Skin epidermis (tissue), 12 donors: ENCODE measurements at regions not wholly inside any gene's neighbourhood (a gene's known extent, or its start where the extent isn't known, plus 50 kb on each side); places are given as distances from the start of the nearest gene placed in this dataset.

Source experiments
- H3K27ac ChIP-seq, 21 experiments: fragments of 200-600 bp; sonication (generic) in 11 of 21; one replicate each; pipeline ENCODE4 v1.5.0; 2020; ENCODE audit warnings: mild to moderate bottlenecking in 3 of 21, inconsistent platforms in 2 of 21, moderate library complexity in 2 of 21
- H3K4me3 ChIP-seq, 7 experiments: fragments of 200-600 bp; sonication (generic) in 2 of 7; one replicate each; pipeline ENCODE4 v1.5.0; 2020; ENCODE audit warnings: inconsistent platforms in 2 of 7, mild to moderate bottlenecking in 2 of 7, moderate library complexity in 1 of 7

- Histone ChIP-seq H3K4me3 (no peak overlapping the region), H3K27ac (no peak overlapping the region)
Observed at GRCh38 chr9:82202808-82203207, 214.2 kb downstream of the SPATA31D1 start.

DNA sequence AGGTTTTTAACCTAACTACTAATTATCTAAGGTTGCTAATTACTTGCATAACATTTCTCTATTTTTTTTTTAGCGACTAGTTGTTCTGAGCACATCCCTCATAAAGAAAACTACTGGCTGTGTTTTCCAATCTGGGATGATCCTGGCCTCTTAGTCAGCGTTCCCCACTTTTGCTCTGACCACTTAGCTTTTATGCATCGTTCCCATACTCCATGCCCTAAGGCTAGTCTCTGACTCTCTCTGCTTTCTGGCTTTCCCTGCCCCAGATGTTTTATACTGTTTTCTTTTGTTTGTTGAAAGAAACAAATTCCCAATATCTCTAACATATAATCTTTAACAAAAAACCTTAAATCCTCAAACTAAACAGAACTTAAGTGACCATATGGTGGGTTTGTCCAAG is 217.9 kb downstream of the SPATA31D1 start:
- H3K4me3 ChIP-seq, result no peak overlapping the region
- H3K27ac ChIP-seq, result no peak overlapping the region

DNA sequence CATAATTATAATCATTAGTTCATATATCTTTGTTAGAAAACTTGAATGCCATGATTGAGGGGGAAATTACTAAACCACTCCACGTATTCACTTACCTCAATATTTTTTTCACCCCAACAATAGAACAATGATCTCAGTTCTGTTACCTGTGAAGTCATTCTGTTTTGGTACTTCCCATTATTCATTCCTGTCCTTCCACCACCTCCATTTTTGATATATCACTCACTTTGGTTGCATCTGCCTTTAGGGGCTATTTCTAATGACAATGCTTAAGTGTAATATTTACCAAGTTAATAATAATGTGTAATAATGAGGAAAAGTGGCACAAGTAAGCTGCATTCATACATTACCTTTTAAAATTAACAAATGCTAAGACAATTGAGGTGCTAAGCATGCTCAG is 218.4 kb downstream of the SPATA31D1 start:
- H3K4me3 ChIP-seq, result no peak overlapping the region
- H3K27ac ChIP-seq, result no peak overlapping the region

- no peak overlapping the region for H3K27ac ChIP-seq
- no peak overlapping the region for H3K4me3 ChIP-seq
Observed at GRCh38 chr9:82208741-82209450, 220.3 kb downstream of the SPATA31D1 start.

DNA sequence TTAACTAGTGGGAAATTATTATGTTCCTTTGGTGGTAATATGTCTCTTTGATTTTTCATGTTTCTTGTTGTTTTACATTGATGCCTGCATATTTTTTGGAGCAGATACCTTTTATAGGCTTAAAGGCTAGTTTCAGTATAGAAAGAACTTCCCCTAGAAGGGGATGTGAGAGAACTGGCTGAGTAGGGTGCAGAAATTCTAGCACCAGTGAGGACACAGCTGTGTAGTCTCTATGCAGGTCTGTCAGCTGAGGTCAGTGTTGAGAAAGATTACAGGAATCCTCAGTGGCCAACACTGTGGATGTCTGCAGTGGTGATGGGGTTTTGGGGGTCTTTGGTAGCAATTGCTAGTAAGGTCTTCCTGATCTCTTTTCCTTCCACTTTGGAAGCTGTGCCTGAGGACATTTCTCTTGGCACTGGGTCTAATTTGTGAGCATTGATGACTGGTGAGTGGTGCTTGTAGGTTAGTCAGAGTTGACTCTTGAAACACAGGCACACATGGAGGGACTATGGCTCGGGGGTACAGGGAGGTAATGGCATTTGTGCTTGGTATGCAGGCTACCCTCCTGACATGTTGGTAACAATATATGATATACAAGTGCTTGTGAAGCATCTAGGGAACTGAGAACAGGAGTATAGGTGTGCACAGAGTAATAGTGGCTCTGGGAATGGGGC is 221.4 kb downstream of the SPATA31D1 start:
- no peak overlapping the region for H3K27ac ChIP-seq

DNA sequence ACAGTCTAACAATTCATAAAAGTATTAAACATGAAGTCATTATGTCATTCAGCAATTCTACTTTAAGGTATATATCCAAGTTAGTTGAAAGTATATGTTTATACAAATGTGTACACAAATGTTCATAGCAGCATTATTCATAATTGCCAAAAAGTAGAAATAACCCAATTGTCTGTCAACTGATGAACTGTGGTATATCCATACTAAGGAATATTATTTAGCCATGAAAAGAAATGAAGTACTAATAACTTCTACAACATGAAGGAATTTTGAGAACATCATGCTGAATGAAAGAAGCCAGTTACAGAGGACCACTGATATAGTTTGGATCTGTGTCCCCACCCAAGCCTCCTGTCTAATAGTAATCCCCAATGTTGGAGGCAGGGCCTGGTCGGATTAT is 224.3 kb downstream of the SPATA31D1 start:
- no peak overlapping the region for H3K4me3 ChIP-seq
- no peak overlapping the region for H3K27ac ChIP-seq

More for the DNA sequence above, 221.4 kb downstream of the SPATA31D1 start:
- H3K4me3 ChIP-seq, result no peak overlapping the region

DNA sequence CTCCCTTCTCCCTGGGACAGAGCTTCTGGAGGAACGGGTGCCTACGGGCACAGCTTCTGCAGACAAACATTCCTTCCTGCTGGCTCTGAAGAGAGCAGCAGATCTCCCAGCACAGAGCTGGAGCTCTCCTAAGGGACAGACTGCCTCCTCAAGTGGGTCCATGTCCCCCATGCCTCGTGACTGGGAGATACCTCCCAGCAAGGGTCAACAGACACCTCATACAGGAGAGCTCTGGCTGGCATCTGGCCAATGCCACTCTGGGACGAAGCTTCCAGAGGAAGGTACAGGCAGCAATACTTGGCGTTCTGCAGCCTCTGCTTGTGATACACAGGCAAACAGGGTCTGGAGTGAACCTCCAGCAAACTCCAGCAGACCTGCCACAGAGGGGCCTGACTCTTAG is 227.9 kb downstream of the SPATA31D1 start:
- no peak overlapping the region for H3K27ac ChIP-seq
- H3K4me3 ChIP-seq, result no peak overlapping the region

DNA sequence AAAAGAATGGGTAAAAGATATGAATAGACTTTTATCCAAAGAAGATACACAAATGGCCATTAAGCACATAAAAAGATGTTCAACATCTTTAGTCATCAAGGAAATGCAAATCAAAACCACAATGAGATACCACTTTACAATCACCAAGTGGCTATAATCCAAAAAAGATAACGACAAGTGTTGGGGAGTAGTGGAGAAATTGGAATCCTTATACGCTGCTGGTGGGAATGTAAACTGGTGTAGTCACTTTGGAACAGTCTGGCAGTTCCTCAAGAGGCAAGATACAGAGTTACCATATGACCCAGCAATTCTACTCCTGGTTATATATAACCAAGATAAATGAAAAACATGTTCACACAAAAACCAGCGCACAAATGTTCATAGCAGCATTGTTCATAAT is 234.9 kb downstream of the SPATA31D1 start:
- no peak overlapping the region for H3K27ac ChIP-seq
- H3K4me3 ChIP-seq, result no peak overlapping the region

DNA sequence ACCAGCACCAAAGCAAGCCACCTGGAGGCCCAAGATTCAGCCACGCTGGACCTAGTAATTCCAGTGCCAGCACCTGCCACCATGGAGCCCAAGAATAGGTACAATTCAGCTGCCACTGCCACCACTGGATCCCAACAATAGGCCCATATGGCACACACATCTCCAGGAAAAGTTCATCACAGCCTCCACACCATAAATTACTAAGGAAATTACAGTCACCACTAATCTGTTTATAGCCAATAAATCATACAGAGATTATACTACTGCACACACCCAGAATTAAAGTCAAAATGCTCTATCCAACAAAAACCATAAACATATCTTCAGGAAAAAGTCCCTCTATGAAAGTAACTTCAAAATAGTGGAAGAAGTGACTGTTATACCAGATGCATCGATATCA is 242.8 kb downstream of the SPATA31D1 start:
- H3K4me3 ChIP-seq, result no peak overlapping the region
- no peak overlapping the region for H3K27ac ChIP-seq

DNA sequence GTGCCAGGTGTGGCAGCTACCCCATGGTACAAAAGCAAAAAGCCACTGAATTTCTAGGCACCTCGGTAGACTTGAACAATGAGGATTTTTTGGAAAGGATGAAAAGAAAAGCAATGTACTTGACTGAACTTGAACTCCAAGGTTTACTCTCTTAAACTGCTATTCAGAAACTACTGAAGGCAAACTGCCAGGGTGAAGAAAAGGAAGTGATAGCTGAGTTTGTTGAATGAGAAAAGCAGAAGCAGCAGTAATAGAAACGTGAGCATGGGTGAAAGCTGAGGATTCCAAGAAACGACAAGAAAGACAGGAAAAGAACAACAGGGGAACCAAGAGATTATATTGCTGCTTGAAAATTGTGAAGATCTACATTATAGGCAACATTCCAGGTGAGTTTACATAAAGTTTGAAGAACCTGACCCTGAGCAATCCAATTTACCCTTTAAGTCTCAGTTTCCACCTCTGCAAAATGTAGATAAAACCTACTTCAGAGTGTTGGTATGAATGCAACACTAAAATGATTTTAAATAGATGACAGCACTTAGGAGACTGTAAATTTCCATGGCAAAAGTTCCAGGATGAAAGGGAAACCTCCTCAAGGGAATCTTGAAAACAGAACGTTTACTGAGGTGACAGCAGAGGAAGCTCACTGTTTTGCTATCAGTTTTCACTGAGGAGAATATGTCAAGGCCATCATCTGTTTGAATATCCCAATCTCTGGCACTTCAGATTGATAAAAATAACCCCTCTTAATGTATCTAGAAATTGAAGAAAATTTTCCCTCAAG is 245.8 kb downstream of the SPATA31D1 start:
- Histone ChIP-seq H3K27ac (no peak overlapping the region), H3K4me3 (no peak overlapping the region)

DNA sequence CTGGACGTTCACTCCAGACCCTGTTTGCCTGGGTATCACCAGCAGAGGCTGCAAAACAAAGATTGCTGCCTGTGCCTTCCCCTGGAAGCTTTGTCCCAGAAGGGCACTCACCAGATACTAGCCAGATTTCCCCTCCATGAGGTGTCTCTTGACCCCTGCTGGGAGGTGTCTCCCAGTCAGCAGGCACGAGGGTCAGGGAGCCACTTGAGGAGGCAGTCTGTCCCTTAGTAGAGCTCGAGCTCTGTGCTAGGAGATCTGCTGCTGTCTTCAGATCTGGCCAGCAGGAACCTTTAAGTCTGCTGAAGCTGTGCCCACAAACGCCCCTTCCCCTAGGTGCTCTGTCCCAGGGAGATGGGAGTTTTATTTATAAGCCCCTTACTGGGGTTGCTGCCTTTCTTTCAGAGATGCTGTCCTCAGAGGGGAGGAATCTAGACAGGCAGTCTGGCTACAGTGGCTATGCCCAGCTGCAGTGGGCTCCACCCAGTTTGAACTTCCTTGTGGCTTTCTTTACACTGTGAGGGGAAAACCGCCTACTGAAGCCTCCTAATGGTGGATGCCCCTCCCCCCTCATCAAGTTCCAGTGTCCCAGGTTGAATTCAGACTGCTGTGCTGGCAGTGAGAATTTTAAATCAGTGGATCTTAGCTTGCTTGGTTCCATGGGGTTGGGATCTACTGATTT is 253.9 kb downstream of the SPATA31D1 start:
- no peak overlapping the region for H3K4me3 ChIP-seq
- H3K27ac ChIP-seq, result no peak overlapping the region

GRCh38 chr9:82247318-82247717 is 258.7 kb downstream of the SPATA31D1 start:
- Histone ChIP-seq H3K4me3 (no peak overlapping the region), H3K27ac (no peak overlapping the region)

DNA sequence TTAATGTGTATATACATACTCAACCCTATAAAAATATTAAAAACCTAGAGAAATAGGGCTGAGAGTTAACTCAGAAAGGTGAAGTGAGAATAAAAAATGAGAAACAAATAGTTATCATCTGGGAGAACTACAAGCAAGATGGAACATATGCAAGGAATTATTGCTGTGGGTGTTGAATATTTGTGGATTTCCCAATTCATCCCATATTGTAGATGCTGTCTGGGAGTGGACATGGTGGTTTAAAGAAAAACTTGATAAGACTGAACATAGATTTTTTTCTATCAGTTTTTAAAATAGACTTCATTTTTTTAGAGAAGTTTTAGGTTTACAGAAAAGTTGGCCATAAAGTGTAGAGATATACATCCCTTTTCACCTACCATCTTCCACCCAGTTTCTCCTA is 263.5 kb downstream of the SPATA31D1 start:
- no peak overlapping the region for H3K27ac ChIP-seq

DNA sequence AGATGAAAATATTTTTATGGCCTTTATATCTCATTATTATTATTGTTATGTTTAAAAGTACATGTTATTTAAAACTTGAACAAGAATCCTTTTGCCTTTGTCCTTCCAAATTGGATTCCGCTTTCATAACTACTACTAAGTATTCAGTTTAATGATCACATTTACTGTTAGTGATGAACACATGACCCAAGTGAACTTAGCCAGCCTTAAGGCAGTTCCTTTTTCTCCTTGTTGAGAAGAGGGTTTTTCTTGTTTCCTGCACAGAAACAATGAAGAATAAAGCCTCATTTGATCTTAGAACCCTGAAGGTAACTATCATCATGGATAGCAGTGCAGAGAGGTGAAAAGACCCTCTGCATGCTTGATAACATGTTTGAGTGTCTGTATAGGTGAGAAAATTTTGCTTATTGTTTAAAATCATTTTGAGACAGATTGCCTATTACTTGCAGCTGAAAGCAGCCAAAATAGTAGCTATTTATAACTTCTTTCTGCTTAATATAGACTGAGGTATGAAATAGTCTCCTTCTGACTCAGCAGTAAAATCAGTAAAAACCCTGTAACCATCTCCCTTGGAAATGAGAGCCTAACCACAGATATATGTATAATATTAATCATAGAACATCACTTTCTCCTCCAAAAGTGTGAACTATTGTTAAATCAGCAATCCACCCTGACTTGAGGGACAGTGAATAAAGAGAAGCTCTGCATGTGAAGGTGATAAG is 266.2 kb downstream of the SPATA31D1 start:
- Histone ChIP-seq H3K4me3 (no peak overlapping the region), H3K27ac (no peak overlapping the region)

More for the DNA sequence above, 263.5 kb downstream of the SPATA31D1 start:
- H3K4me3 ChIP-seq, result no peak overlapping the region

- Histone ChIP-seq H3K4me3 (no peak overlapping the region), H3K27ac (no peak overlapping the region)
Observed at GRCh38 chr9:82255481-82256176, 267.1 kb downstream of the SPATA31D1 start.

DNA sequence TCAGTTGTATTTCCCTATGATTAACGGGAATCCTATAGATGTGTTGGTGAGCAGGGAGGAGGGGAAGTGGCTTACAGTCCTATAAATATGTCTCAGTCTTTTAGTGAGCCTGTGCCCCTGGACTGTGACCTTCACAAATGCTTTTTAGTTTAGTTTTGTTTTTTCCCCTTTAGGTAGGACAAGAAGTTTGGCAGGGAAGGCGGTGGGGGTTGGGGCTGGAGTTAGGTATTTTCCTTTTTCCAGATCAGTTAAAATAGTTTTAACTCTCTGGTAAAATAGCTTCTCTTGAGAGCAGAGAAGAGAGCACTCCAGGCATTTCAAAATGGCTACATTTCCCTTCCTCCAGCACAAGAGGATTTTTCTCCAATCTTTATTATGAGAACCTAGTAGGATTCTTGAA is 272.1 kb downstream of the SPATA31D1 start:
- no peak overlapping the region for H3K4me3 ChIP-seq
- no peak overlapping the region for H3K27ac ChIP-seq

GRCh38 chr9:82263619-82264018 is 275.0 kb downstream of the SPATA31D1 start:
- H3K4me3 ChIP-seq, result no peak overlapping the region
- H3K27ac ChIP-seq, result no peak overlapping the region

GRCh38 chr9:82271106-82271561 is 282.6 kb downstream of the SPATA31D1 start:
- peak overlapping the region in 1 of 21 experiments; percentile 45 for H3K27ac ChIP-seq
- no peak overlapping the region for H3K4me3 ChIP-seq

DNA sequence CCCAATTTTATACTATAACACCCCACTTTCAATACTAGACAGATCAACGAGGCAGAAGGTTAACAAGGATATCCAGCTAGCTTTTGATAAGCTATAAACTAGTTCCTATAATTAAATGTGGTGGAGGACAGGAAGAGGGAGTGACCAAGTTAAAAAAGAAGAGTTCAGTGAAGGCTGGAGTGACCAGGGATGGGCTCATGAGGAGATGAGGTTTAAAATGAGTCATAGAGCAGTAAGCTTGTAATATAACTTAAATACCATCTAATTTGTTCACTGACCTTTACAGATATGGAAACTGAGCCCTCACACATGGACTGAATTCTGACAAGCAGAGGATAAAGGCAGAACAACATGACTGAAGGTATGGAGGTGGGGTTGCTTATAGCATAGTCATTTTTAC is 284.5 kb downstream of the SPATA31D1 start:
- no peak overlapping the region for H3K4me3 ChIP-seq

More for the DNA sequence above, 284.5 kb downstream of the SPATA31D1 start:
- no peak overlapping the region for H3K27ac ChIP-seq
